DND-41 (cell line): ENCODE measurements at regions not wholly inside any gene's neighbourhood (a gene's known extent, or its start where the extent isn't known, plus 50 kb on each side); places are given as distances from the start of the nearest gene placed in this dataset.

Experiments
- ATAC-seq: fragments of 200-7000 bp; cut with Tn5 transposase; 3 replicates; pipeline ENCODE4 v1.9.1; 2021; ENCODE audit warnings: low read depth; ENCODE audit not compliant: insufficient read depth
- DNase-seq: peaks from one replicate; pipeline ENCODE4 v3.0.0-alpha.2; 2020
- H2AFZ ChIP-seq: 2 replicates; pipeline ENCODE4 v1.6.0; 2012; ENCODE audit warnings: low read depth, low read length
- H3K27ac ChIP-seq: 2 replicates; pipeline ENCODE4 v1.5.1; 2012; ENCODE audit warnings: low read length, inconsistent platforms
- H3K27me3 ChIP-seq: fragments of 200-600 bp; sonication (generic); 2 replicates; pipeline ENCODE4 v1.6.0; 2012; ENCODE audit warnings: low read length, mild to moderate bottlenecking, inconsistent platforms; ENCODE audit not compliant: insufficient read depth, poor library complexity
- H3K36me3 ChIP-seq: 2 replicates; pipeline ENCODE4 v1.5.1; 2012; ENCODE audit warnings: low read length, inconsistent platforms; ENCODE audit not compliant: insufficient read depth
- H3K4me1 ChIP-seq: 2 replicates; pipeline ENCODE4 v1.5.1; 2012; ENCODE audit warnings: mild to moderate bottlenecking, low read length; ENCODE audit not compliant: insufficient read depth
- H3K4me2 ChIP-seq: 2 replicates; pipeline ENCODE4 v1.6.0; 2012; ENCODE audit warnings: mild to moderate bottlenecking, moderate library complexity, low read length, inconsistent platforms; ENCODE audit not compliant: insufficient read depth
- H3K4me3 ChIP-seq, 2 experiments: fragments of 200-600 bp in 1 of 2; shearing (Covaris generic) in 1 of 2; 2 replicates each; pipeline ENCODE4 v1.5.1; 2012 to 2016; ENCODE audit warnings: inconsistent platforms in 2 of 2, low read length in 2 of 2, mild to moderate bottlenecking in 2 of 2, low read depth in 1 of 2, moderate library complexity in 1 of 2
- H3K79me2 ChIP-seq: 2 replicates; pipeline ENCODE4 v1.6.0; 2012; ENCODE audit warnings: low read length, inconsistent platforms; ENCODE audit not compliant: insufficient read depth
- H3K9ac ChIP-seq: 2 replicates; pipeline ENCODE4 v1.6.0; 2012; ENCODE audit warnings: low read depth, mild to moderate bottlenecking, inconsistent platforms, low read length, moderate library complexity
- H3K9me3 ChIP-seq: 2 replicates; pipeline ENCODE4 v1.5.1; 2012; ENCODE audit warnings: low read length, moderate library complexity, mild to moderate bottlenecking, inconsistent platforms; ENCODE audit not compliant: insufficient read depth, severe bottlenecking
- H4K20me1 ChIP-seq: 2 replicates; pipeline ENCODE4 v1.6.0; 2012; ENCODE audit warnings: low read length; ENCODE audit not compliant: insufficient read depth
- EZH2 ChIP-seq: IDR thresholded peaks from 3 replicates; pipeline ENCODE4 v1.6.1; 2012; ENCODE audit warnings: borderline replicate concordance, low read depth, mild to moderate bottlenecking, moderate library complexity, low read length, inconsistent platforms; ENCODE audit not compliant: severe bottlenecking
- TF ChIP-seq, protein P1 (sequence below): IDR thresholded peaks from 2 replicates; pipeline ENCODE4 v1.5.1; 2012; ENCODE audit warnings: borderline replicate concordance, low read length, moderate library complexity, mild to moderate bottlenecking; ENCODE audit not compliant: poor library complexity, severe bottlenecking; ENCODE audit errors: extremely low read depth

DNA sequence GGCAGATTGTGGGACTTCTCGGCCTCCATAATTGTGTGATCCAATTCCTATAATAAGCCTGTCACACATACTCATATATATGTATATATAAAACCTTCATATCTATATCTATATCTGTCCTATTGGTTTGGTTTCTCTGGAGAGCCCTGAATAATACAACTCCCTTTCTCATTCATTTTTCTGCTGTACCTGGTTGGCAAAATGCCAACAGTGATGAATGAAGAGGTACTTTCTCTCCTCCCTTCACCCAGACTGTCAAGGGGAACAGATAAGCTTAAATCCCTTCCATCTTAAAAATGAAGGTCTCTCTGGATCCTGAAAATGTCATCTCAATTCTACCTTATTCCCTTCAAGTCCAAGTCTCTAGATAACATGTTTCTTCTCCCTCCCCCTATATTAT, 60.3 kb upstream of the FOXP2 start:
- Histone ChIP-seq H3K79me2 (no peaks in the 10 kb centered on the region), H3K4me1 (peaks cover 11% of the 10 kb centered on the region), H3K9me3 (no peaks in the 10 kb centered on the region), H3K9ac (no peak overlapping the region), H2AFZ (no peak overlapping the region), H3K4me3 (no peak overlapping the region), H3K4me2 (no peak overlapping the region), H3K36me3 (no peaks in the 10 kb centered on the region), H3K27ac (no peak overlapping the region), H4K20me1 (no peaks in the 10 kb centered on the region), H3K27me3 (no peaks in the 10 kb centered on the region)
- ATAC-seq (no peak), DNase-seq (no peak)
- no peak for TF ChIP-seq EZH2
- TF ChIP-seq, protein P1, sequence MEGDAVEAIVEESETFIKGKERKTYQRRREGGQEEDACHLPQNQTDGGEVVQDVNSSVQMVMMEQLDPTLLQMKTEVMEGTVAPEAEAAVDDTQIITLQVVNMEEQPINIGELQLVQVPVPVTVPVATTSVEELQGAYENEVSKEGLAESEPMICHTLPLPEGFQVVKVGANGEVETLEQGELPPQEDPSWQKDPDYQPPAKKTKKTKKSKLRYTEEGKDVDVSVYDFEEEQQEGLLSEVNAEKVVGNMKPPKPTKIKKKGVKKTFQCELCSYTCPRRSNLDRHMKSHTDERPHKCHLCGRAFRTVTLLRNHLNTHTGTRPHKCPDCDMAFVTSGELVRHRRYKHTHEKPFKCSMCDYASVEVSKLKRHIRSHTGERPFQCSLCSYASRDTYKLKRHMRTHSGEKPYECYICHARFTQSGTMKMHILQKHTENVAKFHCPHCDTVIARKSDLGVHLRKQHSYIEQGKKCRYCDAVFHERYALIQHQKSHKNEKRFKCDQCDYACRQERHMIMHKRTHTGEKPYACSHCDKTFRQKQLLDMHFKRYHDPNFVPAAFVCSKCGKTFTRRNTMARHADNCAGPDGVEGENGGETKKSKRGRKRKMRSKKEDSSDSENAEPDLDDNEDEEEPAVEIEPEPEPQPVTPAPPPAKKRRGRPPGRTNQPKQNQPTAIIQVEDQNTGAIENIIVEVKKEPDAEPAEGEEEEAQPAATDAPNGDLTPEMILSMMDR = no peak

DNA sequence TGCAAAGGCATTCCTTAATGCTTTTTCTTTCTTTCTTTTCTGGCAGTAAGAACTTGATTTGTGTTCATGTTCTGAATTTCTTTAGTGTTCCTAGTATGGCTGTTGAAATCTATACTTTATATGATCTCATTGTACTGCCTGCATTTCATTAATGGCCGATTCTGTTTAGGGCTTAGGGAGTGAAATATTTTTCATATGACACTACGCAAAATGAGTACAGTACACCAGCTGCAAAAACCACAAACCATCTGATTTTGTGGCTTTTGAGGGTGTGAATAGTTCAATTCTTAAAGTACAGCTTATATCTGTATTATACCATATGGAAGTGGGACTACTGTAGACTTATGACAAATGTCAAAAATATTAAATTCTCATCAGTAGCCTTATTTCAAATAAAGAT, 69.1 kb upstream of the FOXP2 start:
- peak; percentile 45; the same call in 1 of the 3 replicates for ATAC-seq
- Histone ChIP-seq H3K27ac (peak overlapping the region; percentile 38), H3K36me3 (no peaks in the 10 kb centered on the region), H3K4me1 (peaks cover 24% of the 10 kb centered on the region), H3K79me2 (no peaks in the 10 kb centered on the region), H3K4me2 (peak overlapping the region; percentile 23; the same call in 1 of the 2 replicates), H4K20me1 (no peaks in the 10 kb centered on the region), H3K9me3 (no peaks in the 10 kb centered on the region), H3K27me3 (no peaks in the 10 kb centered on the region), H2AFZ (no peak overlapping the region), H3K4me3 (no peak overlapping the region), H3K9ac (no peak overlapping the region)
- TF ChIP-seq, protein P1 = no peak
- TF ChIP-seq EZH2 = no peak
- no peak for DNase-seq

DNA sequence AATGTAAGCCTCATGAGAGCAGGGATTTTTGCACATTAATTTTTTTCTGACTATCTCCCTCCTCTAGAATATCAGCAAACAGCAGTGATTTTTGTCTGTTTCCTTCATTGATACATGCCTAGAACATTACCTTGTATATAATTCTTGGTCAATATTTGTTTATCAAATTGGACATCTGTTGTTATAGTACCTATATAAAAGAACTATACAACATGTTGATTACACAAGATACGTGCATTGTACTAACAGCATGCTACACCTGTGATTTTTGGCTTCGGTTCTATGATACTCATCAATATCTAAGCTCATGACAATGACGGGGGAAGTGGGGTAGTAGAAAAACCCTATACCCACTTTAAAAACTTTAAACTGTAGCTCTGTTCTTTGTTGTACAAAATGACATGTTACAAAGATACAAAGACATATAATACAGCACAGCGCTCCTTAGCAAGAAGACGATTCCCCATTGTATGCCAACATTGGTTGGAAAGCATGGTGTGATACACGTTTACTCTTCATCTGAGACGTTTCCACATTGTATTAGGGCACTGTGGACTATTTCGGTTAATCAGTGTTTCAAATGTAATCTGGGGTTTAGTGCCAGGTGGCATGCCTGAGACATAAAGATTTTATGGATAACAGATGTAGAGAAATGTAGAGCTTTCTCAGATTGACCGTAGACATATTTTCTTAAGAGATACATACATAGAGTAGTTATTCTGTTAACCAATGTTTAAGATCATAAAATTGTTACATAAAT, 70.5 kb upstream of the FOXP2 start:
- Histone ChIP-seq H3K36me3 (no peaks in the 10 kb centered on the region), H3K4me3 (no peak overlapping the region), H3K9me3 (no peaks in the 10 kb centered on the region), H4K20me1 (no peaks in the 10 kb centered on the region), H2AFZ (no peak overlapping the region), H3K9ac (no peak overlapping the region), H3K27me3 (no peaks in the 10 kb centered on the region), H3K27ac (no peak overlapping the region), H3K4me2 (no peak overlapping the region), H3K79me2 (no peaks in the 10 kb centered on the region), H3K4me1 (peaks cover 24% of the 10 kb centered on the region)
- DNase-seq (no peak), ATAC-seq (no peak)
- TF ChIP-seq, protein P1 = no peak
